ENCODE measurements at regions not wholly inside any gene's neighbourhood (a gene's known extent, or its start where the extent isn't known, plus 50 kb on each side); places are given as distances from the start of the nearest gene placed in this dataset.

DNA sequence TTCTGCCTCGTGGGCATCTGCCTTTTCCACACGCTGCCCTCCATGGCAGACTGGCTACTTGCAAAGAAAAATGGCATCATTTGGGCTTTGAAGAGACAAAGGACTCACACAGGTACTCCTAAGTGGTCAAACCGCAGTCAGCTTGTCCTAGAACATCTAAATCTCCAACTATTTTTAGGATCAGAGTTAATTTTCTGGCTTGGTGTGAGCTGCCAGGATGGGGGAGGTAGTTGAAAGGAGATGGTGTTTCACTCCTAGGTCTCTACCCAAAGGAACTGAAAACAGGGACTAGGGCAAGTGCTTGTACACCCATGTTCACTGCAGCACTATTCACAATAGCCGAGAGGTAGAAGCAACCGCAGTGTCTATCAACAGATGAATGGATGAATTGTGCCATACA lies 107.9 kb upstream of the ATL2 start:
- TF ChIP-seq, protein P1, sequence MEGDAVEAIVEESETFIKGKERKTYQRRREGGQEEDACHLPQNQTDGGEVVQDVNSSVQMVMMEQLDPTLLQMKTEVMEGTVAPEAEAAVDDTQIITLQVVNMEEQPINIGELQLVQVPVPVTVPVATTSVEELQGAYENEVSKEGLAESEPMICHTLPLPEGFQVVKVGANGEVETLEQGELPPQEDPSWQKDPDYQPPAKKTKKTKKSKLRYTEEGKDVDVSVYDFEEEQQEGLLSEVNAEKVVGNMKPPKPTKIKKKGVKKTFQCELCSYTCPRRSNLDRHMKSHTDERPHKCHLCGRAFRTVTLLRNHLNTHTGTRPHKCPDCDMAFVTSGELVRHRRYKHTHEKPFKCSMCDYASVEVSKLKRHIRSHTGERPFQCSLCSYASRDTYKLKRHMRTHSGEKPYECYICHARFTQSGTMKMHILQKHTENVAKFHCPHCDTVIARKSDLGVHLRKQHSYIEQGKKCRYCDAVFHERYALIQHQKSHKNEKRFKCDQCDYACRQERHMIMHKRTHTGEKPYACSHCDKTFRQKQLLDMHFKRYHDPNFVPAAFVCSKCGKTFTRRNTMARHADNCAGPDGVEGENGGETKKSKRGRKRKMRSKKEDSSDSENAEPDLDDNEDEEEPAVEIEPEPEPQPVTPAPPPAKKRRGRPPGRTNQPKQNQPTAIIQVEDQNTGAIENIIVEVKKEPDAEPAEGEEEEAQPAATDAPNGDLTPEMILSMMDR (IDR thresholded peaks at IDR 0.05), result no peak
- TF ChIP-seq EP300 (IDR thresholded peaks at IDR 0.05), result no peak
- no peak for TF ChIP-seq POLR2AphosphoS5 (IDR thresholded peaks at IDR 0.05)

Measured in gastroesophageal sphincter (tissue), 3 donors.